ENCODE measurements at regions not wholly inside any gene's neighbourhood (a gene's known extent, or its start where the extent isn't known, plus 50 kb on each side); places are given as distances from the start of the nearest gene placed in this dataset.

- TF ChIP-seq CTCF (IDR thresholded peaks at IDR 0.05 in 8 of 11, conservative IDR thresholded peaks at IDR 0.05 in 3 of 11) = no peak
- no peak for TF ChIP-seq POLR2A (IDR thresholded peaks at IDR 0.05)
Observed at GRCh38 chr7:86956567-86956966, 102.9 kb downstream of the ELAPOR2 start.

All from spleen (tissue), 7 donors.